ENCODE measurements at regions not wholly inside any gene's neighbourhood (a gene's known extent, or its start where the extent isn't known, plus 50 kb on each side); places are given as distances from the start of the nearest gene placed in this dataset.

DNA sequence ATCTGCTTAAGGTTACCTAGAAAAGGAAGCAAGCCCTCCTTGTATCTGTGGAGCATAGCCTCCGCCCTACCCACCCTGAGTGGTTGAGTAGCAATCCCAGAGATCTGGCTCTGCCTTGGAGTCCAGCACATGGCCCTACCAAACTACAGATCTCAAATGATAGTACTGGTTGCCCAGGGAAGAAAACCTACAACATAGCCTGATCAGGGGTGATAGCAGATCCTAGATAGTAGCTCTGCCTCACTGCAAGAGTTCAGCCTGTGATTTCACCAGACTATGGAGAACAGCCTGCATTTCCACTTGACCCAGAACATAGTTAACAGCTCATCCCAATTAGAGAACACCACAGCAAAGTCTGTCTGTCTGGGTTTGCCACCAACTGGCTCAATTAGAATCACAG, 279.5 kb downstream of the ETNK1 start:
- Histone ChIP-seq H3K36me3 (ENCODE audit: low read depth) (no peaks in the 10 kb centered on the region), H3K4me3 (no peak overlapping the region), H3K4me1 (ENCODE audit: low read depth) (no peaks in the 10 kb centered on the region), H3K9me3 (no peaks in the 10 kb centered on the region)
- DNase-seq = no peak
- TF ChIP-seq, protein P1, sequence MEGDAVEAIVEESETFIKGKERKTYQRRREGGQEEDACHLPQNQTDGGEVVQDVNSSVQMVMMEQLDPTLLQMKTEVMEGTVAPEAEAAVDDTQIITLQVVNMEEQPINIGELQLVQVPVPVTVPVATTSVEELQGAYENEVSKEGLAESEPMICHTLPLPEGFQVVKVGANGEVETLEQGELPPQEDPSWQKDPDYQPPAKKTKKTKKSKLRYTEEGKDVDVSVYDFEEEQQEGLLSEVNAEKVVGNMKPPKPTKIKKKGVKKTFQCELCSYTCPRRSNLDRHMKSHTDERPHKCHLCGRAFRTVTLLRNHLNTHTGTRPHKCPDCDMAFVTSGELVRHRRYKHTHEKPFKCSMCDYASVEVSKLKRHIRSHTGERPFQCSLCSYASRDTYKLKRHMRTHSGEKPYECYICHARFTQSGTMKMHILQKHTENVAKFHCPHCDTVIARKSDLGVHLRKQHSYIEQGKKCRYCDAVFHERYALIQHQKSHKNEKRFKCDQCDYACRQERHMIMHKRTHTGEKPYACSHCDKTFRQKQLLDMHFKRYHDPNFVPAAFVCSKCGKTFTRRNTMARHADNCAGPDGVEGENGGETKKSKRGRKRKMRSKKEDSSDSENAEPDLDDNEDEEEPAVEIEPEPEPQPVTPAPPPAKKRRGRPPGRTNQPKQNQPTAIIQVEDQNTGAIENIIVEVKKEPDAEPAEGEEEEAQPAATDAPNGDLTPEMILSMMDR (IDR thresholded peaks at IDR 0.05) = no peak
- intact Hi-C loops (cut with DNase I, micrococcal nuclease) = no loop called here
- ATAC-seq = no peak

DNA sequence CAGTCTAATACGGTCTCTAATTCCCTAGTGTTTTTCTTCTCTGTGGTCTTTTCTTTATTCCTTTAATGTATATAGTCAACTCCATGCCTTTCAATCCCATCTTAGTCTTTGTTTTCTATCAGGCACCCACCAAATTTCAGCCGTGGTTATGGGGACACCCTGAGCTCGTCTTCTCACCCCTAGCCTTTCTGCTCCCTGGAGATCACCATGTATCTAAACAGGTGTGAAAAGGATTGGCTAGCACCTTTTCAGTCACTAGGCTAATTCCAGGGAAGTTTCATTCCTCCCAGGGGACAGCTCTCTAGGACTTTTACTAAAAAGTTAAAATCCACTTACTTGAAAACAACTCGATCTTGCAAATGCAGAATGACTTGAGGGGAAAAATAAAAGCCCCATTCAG, 291.3 kb downstream of the ETNK1 start:
- H3K4me3 ChIP-seq = no peak overlapping the region
- intact Hi-C loops (cut with DNase I, micrococcal nuclease) = no loop called here
- ATAC-seq (no peak), DNase-seq (no peak)
- no peaks in the 10 kb centered on the region for H3K9me3 ChIP-seq
- H3K4me1 ChIP-seq (ENCODE audit: low read depth) = no peaks in the 10 kb centered on the region
- TF ChIP-seq, protein P1 (IDR thresholded peaks at IDR 0.05) = no peak
- H3K36me3 ChIP-seq (ENCODE audit: low read depth) = no peaks in the 10 kb centered on the region

DNA sequence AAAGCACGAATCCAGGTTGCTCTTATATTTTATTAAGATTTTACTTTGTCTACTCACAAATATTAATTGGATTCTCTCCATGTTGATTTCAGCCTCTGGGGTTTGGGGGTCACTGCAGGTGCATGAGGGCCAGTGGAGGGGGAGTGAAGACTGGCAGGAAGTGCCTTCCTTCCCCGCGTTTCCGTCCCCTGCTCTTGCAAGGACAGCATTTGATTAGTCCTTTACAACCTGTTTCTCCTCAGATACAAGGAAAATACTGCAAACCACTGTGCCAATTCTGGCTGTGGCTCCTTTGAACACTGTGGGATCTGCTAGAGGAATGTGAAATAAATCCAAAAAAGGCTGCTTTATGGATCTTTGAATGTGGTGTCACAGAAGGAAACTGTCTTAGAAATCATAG, 291.8 kb downstream of the ETNK1 start:
- intact Hi-C loops (cut with DNase I, micrococcal nuclease) = no loop called here
- ATAC-seq = no peak
- no peak overlapping the region for H3K4me3 ChIP-seq
- no peak for DNase-seq
- no peaks in the 10 kb centered on the region for H3K36me3 ChIP-seq (ENCODE audit: low read depth)
- TF ChIP-seq, protein P1 (IDR thresholded peaks at IDR 0.05) = no peak
- H3K9me3 ChIP-seq = no peaks in the 10 kb centered on the region
- H3K4me1 ChIP-seq (ENCODE audit: low read depth) = no peaks in the 10 kb centered on the region

DNA sequence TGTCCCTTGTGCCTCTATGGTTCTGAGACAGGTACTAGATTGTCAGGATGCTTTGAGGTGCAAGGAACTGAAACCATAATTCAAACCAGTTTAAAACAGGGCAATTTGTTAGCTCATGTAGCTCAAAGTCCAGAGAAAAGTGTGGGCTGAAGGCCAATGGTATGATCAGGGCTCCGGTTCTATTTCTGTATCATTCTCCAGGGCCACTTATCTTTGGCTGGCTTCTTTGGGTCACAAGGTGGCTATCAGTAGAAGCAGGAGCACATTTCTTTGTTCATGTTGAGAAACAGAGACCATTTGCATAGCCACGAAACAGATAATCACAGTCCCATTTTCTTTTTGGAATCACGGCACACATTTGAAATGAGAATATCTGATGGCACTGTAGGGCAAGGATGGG, 294.9 kb downstream of the ETNK1 start:
- DNase-seq (peak in 1 of 3 donors; percentile 5), ATAC-seq (peak; percentile 26)

DNA sequence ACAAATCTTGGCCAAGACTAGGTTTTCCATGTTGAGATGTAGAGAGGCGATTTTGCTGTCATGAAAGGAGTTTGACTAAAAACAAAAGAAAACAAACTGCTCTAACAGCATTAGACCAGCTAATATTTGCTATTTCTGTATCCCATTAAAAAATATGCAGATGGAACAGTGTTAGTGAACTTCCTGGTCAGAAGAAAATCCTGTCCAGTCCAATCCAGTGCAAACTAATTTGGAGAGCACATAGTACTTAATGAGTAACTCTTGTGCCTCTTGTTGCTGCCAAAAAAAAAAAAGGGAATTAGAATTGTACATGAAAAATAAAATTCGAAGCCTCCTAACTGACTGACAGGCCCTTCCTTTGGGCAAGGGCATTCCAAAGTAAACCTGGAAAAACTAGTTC, 298.8 kb downstream of the ETNK1 start:
- intact Hi-C loops (cut with DNase I, micrococcal nuclease) = no loop called here
- TF ChIP-seq, protein P1 (IDR thresholded peaks at IDR 0.05) = no peak
- Histone ChIP-seq H3K4me1 (ENCODE audit: low read depth) (no peaks in the 10 kb centered on the region), H3K36me3 (ENCODE audit: low read depth) (no peaks in the 10 kb centered on the region), H3K9me3 (no peaks in the 10 kb centered on the region), H3K4me3 (no peak overlapping the region)
- ATAC-seq (no peak), DNase-seq (no peak)

More for the DNA sequence above, 294.9 kb downstream of the ETNK1 start:
- no peak overlapping the region for H3K4me3 ChIP-seq
- TF ChIP-seq, protein P1 (IDR thresholded peaks at IDR 0.05) = no peak
- no peaks in the 10 kb centered on the region for H3K9me3 ChIP-seq
- no peaks in the 10 kb centered on the region for H3K4me1 ChIP-seq (ENCODE audit: low read depth)
- intact Hi-C loops (cut with DNase I, micrococcal nuclease) = no loop called here
- no peaks in the 10 kb centered on the region for H3K36me3 ChIP-seq (ENCODE audit: low read depth)

- no peak for ATAC-seq
- no peaks in the 10 kb centered on the region for H3K9me3 ChIP-seq
- no peak for DNase-seq
- TF ChIP-seq, protein P1 (IDR thresholded peaks at IDR 0.05) = no peak
- no peaks in the 10 kb centered on the region for H3K36me3 ChIP-seq (ENCODE audit: low read depth)
- intact Hi-C loops (cut with DNase I, micrococcal nuclease) = no loop called here
- H3K4me1 ChIP-seq (ENCODE audit: low read depth) = no peaks in the 10 kb centered on the region
- H3K4me3 ChIP-seq = no peak overlapping the region
Observed at GRCh38 chr12:22924391-22924790, 299.4 kb downstream of the ETNK1 start.
